HEK293T (cell line): ENCODE measurements at regions not wholly inside any gene's neighbourhood (a gene's known extent, or its start where the extent isn't known, plus 50 kb on each side); places are given as distances from the start of the nearest gene placed in this dataset.

Experiments
- CTCF ChIA-PET: fragments of 350-600 bp; formaldehyde crosslinking; extraction: SDS; loops from one replicate; lab custom pipeline; 2021; ENCODE audit warnings: antibody characterized with exemption, inconsistent platforms; lab: Yijun Ruan, JAX
- POLR2A ChIA-PET: fragments of 350-600 bp; formaldehyde crosslinking; extraction: SDS; loops from one replicate; lab custom pipeline; 2020; ENCODE audit warnings: antibody characterized with exemption, inconsistent platforms; lab: Yijun Ruan, JAX
- DNase-seq: peaks from one replicate; pipeline ENCODE4 v3.0.0; 2012; ENCODE audit warnings: mixed read lengths; ENCODE audit errors: extremely low spot score
- ARNT ChIP-seq: fragments of 450-650 bp; IDR thresholded peaks from 2 replicates; pipeline ENCODE4 v1.6.1; 2017; ENCODE audit warnings: mild to moderate bottlenecking
- BHLHE40 ChIP-seq: fragments of 450-650 bp; IDR thresholded peaks from 2 replicates; pipeline ENCODE4 v1.6.1; 2016; ENCODE audit warnings: mild to moderate bottlenecking, moderate library complexity, borderline replicate concordance
- CTBP1 ChIP-seq: fragments of 450-650 bp; IDR thresholded peaks from 2 replicates; pipeline ENCODE4 v1.6.1; 2016; ENCODE audit warnings: borderline replicate concordance
- ELF4 ChIP-seq: fragments of 450-650 bp; IDR thresholded peaks from 2 replicates; pipeline ENCODE4 v1.6.1; 2017; ENCODE audit warnings: antibody characterized with exemption
- FOXA1 ChIP-seq: fragments of 450-650 bp; IDR thresholded peaks from 2 replicates; pipeline ENCODE4 v1.6.1; 2016; ENCODE audit warnings: mild to moderate bottlenecking
- FOXK2 ChIP-seq: fragments of 450-650 bp; IDR thresholded peaks from 2 replicates; pipeline ENCODE4 v1.6.1; 2016; ENCODE audit warnings: mild to moderate bottlenecking
- FOXM1 ChIP-seq: fragments of 450-650 bp; IDR thresholded peaks from 2 replicates; pipeline ENCODE4 v1.6.1; 2017; ENCODE audit warnings: mild to moderate bottlenecking, borderline replicate concordance
- HDGF ChIP-seq: fragments of 450-650 bp; IDR thresholded peaks from 2 replicates; pipeline ENCODE4 v1.6.1; 2017; ENCODE audit warnings: antibody characterized with exemption, borderline replicate concordance
- L3MBTL2 ChIP-seq: fragments of 450-650 bp; conservative IDR thresholded peaks from 2 replicates; pipeline ENCODE4 v1.6.1; 2016; ENCODE audit warnings: mild to moderate bottlenecking
- LEF1 ChIP-seq: fragments of 450-650 bp; IDR thresholded peaks from 2 replicates; pipeline ENCODE4 v1.6.1; 2017; ENCODE audit warnings: mild to moderate bottlenecking, borderline replicate concordance
- NFRKB ChIP-seq: fragments of 450-650 bp; IDR thresholded peaks from 2 replicates; pipeline ENCODE4 v1.6.1; 2016; ENCODE audit warnings: mild to moderate bottlenecking, moderate library complexity
- PKNOX1 ChIP-seq: fragments of 450-650 bp; IDR thresholded peaks from 2 replicates; pipeline ENCODE4 v1.6.1; 2016
- SP1 ChIP-seq: fragments of 450-650 bp; IDR thresholded peaks from 2 replicates; pipeline ENCODE4 v1.6.1; 2017
- SUZ12 ChIP-seq: fragments of 450-650 bp; IDR thresholded peaks from 2 replicates; pipeline ENCODE4 v1.6.1; 2016; ENCODE audit warnings: mild to moderate bottlenecking
- TARDBP ChIP-seq: fragments of 450-650 bp; IDR thresholded peaks from 2 replicates; pipeline ENCODE4 v1.6.1; 2016
- ZNF384 ChIP-seq: fragments of 450-650 bp; IDR thresholded peaks from 2 replicates; pipeline ENCODE4 v1.6.1; 2016

GRCh38 chrX:134148172-134148692, 88.8 kb upstream of the CCDC160 start:
- no peak for TF ChIP-seq ZNF384
- no peak for TF ChIP-seq HDGF
- no peak for TF ChIP-seq FOXA1
- no peak for TF ChIP-seq SP1
- no peak for TF ChIP-seq CTBP1
- TF ChIP-seq BHLHE40 = no peak
- no peak for TF ChIP-seq FOXM1
- no peak for TF ChIP-seq PKNOX1
- TF ChIP-seq SUZ12 = no peak
- TF ChIP-seq L3MBTL2 = no peak
- TF ChIP-seq ARNT = no peak
- no peak for TF ChIP-seq NFRKB
- no peak for TF ChIP-seq ELF4
- TF ChIP-seq TARDBP = no peak
- TF ChIP-seq LEF1 = no peak
- TF ChIP-seq FOXK2 = no peak
- ChIA-PET CTCF (no interaction called here), POLR2A (no interaction called here)
- DNase-seq = no peak

- ChIA-PET CTCF (interaction anchor here (1.5 kb wide), 1 partner anchor 15 kb away, joined by 5 read pairs; no protein-coding TSS in a partner anchor), POLR2A (interaction anchor here (0.7 kb wide), 1 partner anchor 213 kb away, joined by 3 read pairs; no protein-coding TSS in a partner anchor)
- DNase-seq = no peak
- TF ChIP-seq LEF1 (no peak), TARDBP (no peak), SP1 (no peak), FOXM1 (no peak), CTBP1 (no peak)
Measured at GRCh38 chrX:134158821-134159512, 78.0 kb upstream of the CCDC160 start.

- no peak for DNase-seq
- TF ChIP-seq FOXA1 = no peak
- TF ChIP-seq BHLHE40 = no peak
- TF ChIP-seq ZNF384 = no peak
- no peak for TF ChIP-seq ARNT
- TF ChIP-seq PKNOX1 = no peak
- TF ChIP-seq TARDBP = no peak
- no peak for TF ChIP-seq HDGF
- no peak for TF ChIP-seq L3MBTL2
- no peak for TF ChIP-seq SP1
- no peak for TF ChIP-seq ELF4
- no peak for TF ChIP-seq NFRKB
- no peak for TF ChIP-seq FOXM1
- no peak for TF ChIP-seq FOXK2
- TF ChIP-seq LEF1 = no peak
- no peak for TF ChIP-seq CTBP1
- TF ChIP-seq SUZ12 = no peak
- CTCF ChIA-PET = interaction anchor here (0.6 kb wide), 1 partner anchor 302 kb away, joined by 3 read pairs; no protein-coding TSS in a partner anchor
- POLR2A ChIA-PET = no interaction called here
Measured at GRCh38 chrX:134161162-134161561, 75.8 kb upstream of the CCDC160 start.

GRCh38 chrX:134162032-134162431, 75.0 kb upstream of the CCDC160 start:
- CTCF ChIA-PET = no interaction called here
- POLR2A ChIA-PET = no interaction called here
- no peak for DNase-seq
- no peak for TF ChIP-seq ARNT

GRCh38 chrX:134163836-134164235, 73.1 kb upstream of the CCDC160 start:
- no peak for DNase-seq
- TF ChIP-seq LEF1 (no peak), BHLHE40 (no peak), FOXM1 (no peak), FOXK2 (no peak), SUZ12 (no peak), ARNT (no peak), L3MBTL2 (no peak), TARDBP (no peak), ZNF384 (no peak), HDGF (no peak), FOXA1 (no peak)
- ChIA-PET POLR2A (no interaction called here), CTCF (no interaction called here)

DNA sequence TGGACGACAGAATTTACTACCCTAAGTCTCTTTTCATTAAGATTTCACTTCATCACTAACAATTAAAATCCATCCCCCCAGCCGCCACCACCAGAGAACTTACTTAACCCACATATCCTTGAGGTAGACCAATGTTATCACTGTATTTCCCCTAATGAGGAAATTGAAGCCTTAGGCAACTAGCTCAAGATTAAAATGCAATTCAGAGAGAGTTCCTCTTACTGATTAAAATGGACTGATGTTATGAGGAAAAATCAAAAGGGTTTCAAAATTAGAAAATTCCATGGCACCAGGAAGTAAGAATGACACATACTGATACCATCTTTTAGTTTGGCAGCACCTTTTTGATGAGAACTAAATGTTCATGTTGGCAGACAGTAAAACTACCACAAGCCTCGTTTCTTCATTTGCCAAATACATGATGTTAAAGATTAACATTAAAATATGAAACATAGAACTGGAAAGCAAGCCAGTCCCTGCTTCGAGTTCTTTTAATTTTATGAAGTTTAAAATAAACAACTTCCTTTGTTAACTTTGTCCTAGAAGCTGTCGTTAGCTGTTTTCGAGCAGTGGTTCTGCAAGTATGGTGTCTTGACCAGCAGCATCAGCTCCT, 69.3 kb upstream of the CCDC160 start:
- POLR2A ChIA-PET = no interaction called here
- no peak for DNase-seq
- TF ChIP-seq LEF1 (no peak), PKNOX1 (no peak), SP1 (no peak), NFRKB (no peak)
- CTCF ChIA-PET = interaction anchor here (0.7 to 1.1 kb wide), 2 partner anchors 23 to 55 kb away, joined by 3 to 4 read pairs; no protein-coding TSS in a partner anchor
